Activated CD4-positive, alpha-beta T cell treated with anti-CD3 and anti-CD28 coated beads, Interleukin-10, Interleukin-2, amounts not matched to agents 100 ng/mL and 50 ng/mL, durations not matched to agents 16 hours and 8 hours (primary cell): ENCODE measurements at regions not wholly inside any gene's neighbourhood (a gene's known extent, or its start where the extent isn't known, plus 50 kb on each side); places are given as distances from the start of the nearest gene placed in this dataset.
"Not testable (repeated sequence)": the region's sequence is repeated elsewhere in the genome, so short reads cannot be mapped to it uniquely, and the experiment has no call there.

ENCODE experiments used
- DNase-seq: peaks from one replicate; pipeline ENCODE4 v3.0.0-alpha.2; 2020

DNA sequence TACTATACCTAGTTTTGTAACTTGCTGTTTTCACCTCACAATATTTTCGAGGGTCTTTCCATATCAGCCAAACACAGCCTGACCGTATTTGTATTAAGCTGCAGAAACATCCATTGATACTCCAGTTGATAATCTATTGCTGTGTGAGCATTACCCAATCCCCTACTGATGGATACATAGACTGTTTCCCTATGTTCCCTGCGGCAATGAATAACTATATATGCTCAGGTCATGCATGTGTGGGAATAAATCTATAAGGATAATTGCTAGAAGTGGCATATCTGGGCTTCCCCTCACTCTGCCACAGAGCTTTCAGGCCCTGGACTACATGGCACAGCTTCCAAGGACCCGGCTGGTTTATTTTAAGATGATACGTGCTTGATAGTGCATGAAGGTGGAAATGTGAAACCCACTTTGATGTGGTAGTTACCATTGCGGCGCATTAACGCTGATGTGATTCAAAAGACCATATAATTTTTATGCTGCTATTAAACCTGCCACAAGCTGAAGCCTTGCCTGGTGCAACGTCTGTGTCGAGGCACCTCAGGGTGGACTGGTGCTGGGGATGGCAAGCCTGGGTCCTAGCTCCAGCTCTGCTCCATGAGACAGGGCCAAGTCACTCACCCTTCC is 81.4 kb upstream of the KCNK12 start:
- no peak for DNase-seq

DNA sequence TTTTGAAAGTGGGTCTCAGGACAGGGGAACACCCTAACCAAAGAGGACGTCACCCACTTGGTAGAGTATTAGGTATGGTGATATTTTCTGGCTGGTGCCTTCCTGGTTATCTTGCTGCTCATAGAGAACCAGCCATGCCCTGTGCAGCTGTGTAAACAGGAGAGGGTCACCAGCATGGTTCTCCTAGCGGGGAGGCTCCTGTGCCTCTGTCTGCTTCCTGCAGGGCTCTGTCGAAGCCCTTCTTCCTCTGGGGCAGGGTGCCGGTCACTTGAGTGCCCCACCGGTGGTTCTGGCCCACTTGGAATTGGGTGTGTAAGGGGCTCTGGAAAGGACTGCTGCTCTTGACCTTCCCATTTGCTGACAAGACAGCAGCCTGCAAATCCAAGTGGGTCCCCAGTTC is 80.5 kb upstream of the KCNK12 start:
- DNase-seq, result no peak

DNA sequence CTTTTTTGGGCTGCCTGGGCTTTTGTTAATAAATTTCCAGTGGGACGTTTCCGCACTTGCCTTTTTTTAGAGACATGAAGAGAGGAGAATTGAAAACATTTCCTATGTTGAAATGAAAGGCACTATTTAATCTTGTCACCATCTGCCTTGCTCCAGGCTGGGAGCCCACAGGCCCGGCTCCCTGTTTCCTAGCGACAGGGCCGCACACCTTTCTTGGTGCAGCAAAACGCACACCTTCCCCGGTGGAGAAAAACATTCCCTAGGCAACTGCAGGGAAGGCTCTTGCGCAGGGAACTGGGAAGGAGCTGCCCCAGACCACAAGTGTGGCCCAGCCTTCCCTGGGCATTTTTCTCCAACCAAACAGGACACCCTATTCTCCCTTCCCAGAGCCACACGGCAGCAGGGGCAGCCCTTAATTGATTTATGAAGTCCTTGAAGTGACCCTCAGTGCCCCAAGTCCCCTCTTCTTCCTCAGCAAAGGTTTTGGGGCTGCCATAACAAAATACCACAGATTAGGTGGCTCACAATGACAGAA is 79.3 kb upstream of the KCNK12 start:
- no peak for DNase-seq

DNA sequence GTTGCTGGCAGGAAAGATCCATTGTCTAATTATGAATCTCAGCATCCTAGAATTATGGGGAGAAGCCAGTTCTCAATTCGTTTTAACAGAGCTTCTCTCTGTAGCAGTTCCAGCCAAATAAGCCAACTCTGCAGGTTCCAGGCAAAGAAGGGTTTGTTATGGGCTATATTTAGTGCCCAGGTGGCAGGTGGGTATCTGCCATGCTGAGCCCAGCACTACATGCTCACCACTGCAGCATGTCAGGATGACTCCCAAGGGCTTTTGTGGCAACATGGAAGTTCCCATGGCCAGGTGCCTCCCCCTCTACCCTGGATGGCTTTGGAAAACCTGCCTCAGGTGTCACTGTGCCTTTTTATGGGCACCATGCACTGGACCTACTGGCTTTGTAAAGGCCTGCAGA is 74.5 kb upstream of the KCNK12 start:
- no peak for DNase-seq

DNA sequence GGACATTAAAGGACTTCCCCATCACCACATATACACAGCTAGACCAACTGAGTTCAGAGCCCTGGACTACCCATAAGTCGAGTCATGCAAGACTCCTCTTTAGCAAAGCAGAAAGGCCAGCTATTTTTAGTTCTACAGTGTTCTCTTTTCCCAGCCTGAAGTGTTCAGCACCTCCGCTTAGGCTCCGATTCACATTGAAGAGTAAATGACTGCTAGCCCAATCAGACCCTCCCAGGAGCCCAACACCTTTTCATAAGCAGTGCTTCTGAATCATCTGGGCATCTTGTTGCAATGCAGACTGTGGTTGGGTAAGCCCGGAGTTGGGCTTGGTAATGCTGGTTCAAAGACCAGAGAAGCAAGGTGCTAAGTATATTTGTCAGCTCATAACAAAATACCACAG is 73.6 kb upstream of the KCNK12 start:
- no peak for DNase-seq

DNA sequence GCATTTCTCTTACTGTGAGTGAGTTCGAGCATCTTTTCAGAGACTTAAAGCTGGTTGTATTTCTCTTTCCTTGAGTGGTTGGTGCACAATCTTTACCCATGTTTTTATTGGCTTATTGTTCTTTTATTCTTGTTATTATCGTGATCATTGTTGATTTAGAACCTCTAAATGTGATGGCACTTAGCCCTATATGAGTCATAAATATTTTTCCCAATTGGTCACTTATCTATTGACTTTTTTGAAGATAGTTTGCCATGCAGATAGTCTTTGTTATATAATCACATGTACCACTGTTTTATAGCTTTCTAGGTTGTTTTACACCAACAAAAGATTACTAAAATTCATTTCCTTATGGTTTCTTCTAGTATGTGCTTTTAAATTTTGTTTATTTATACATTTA is 70.6 kb upstream of the KCNK12 start:
- no peak for DNase-seq

DNA sequence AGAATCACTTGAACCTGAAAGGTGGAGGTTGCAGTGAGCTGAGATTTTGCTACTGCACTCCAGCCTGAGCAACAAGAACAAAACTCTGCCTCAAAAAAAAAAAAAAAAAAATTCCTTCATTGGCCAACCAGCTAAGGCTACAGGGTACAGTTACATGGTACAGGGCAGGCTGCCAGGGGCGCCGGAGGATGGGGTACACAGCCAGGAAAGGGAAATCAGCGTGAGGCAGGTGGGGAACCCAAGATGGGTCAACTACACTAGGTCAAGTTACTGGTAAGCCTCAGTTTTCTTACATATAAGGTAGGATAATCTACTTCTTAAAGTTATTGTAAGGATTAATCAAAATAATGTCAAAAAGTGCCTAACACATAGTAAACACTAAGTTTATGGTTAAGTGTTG is 69.6 kb upstream of the KCNK12 start:
- DNase-seq, result no peak

DNA sequence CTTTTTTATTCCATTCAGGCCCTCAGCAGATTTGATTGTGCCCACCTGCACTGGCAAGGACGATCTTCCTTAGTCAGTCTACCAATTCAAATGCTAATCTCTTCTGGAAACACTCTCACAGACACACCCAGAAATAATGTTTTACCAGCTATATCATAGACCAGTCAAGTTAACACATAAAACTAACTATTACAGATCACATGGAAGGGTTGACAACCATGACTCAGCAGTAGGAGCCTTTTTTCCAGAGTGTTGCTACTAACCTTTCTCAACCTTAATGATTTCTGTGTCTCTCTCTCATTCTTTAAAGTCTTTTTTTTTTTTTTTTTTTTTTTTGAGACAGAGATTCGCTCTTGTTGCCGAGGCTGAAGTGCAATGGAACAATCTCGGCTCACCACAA is 68.7 kb upstream of the KCNK12 start:
- DNase-seq, result no peak

DNA sequence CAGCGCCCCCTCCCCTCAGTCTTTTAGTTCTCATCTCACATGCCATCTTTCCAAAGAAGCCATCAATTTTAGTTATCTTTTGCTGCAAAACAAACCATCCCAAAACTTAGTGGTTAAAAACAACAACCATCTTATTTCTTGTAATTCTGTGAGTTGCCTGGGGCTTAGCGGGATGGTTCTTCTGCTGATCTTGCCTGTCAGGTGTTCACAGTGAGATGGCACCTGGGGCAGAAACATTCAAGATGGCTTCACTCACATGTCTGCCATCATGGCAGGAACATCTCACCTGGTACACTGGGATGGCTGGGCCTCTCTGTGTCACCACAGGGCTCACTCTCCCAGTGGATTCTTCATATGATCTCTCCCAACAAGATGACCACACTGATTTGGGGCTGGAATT is 67.6 kb upstream of the KCNK12 start:
- DNase-seq, result no peak

DNA sequence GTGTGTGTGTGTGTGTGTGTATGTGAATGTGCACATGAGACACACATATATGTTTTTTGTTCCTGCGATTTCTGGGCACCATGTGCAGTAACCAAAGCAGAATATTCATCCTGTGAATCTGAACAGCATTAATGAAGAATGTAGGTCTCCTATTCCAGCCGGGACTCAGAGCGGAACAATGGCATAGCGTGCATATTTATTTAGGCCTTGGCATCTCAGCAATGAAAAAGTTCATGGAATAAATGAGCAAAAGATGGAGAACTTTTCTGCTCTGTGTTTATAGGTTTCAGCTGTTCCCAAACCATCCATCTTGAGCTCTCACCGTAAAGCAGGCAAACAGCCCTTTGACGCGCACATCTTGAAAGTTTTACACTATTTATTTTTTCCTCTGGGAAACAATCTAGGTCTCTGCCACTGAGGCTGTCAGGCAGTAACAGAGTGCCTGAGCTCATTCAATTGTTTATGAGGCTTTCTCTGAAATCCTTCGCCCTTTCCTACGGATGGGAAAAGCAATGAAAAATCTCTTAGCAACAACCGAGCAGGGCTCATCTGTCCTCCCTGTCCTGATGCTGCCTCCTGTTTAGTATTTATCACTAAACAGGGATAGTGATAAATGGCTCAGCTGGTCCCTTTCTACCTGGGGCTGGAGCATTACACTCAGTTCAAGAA is 65.9 kb upstream of the KCNK12 start:
- no peak for DNase-seq

DNA sequence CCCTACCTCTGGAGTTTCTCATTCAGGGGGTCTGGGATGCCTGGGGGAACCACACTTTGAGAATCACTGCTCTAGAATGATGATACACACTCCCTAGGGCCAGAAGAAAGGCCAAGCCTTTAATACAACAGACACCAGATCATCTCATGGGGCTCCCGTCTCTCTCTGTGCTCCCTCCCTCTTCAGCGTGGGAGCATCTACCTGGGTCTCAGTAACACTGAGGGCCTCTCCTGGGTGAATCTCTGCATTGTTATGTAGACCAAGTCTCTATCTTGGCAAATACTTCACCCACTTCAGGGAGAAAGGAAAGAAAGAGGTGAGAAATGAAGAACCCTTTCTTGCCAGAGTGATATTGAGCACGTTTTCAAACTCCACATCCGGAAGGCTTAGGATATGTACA is 65.4 kb upstream of the KCNK12 start:
- DNase-seq, result no peak

DNA sequence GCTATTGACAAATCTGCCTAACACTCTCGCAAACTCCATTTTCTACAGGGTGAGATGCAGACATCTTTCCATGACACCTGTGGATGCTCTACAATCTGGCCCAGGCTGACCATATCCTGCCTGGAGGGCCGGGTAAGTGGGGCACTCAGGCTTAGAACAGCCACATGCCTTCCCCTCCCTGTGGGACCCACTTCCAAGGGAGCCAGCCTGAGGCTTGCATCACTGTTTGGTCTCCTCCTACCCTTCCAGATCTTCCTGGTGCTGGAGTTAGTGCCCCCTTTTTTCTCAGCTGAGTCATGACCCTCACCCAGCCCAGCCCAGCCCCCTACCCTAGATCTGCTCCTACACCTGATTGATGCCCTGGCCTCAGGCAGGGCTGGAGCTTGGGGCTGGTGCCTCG is 62.0 kb upstream of the KCNK12 start:
- DNase-seq, result no peak

DNA sequence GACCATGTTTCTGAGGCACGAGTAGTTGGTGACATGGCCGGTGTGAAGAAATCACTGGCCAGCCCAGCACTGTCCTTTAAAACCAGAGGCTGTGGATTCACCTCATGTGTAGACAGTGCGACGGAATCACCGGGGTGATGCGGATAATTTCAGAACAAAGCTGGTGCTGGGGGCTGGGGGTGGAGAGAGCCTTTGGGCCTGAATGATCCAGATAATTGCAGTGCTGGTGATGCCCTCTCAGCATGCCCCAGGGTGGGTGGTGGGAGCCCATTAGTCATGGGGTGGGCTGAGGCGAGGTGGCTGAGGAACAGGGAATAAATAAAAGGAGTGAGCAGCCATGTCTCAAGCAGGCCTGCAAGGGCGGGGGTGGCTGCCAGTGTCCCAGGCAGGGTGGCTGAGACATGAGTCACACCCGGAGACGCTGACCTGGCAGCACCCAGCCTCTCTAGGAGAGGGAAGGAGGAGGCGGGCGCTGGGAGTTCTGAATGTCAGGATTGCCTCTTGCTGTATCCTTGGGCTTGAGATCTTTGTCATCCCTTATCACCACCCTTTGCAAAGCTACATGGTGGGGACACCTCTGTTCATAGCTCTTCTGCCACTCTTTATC is 61.1 kb upstream of the KCNK12 start:
- no peak for DNase-seq

DNA sequence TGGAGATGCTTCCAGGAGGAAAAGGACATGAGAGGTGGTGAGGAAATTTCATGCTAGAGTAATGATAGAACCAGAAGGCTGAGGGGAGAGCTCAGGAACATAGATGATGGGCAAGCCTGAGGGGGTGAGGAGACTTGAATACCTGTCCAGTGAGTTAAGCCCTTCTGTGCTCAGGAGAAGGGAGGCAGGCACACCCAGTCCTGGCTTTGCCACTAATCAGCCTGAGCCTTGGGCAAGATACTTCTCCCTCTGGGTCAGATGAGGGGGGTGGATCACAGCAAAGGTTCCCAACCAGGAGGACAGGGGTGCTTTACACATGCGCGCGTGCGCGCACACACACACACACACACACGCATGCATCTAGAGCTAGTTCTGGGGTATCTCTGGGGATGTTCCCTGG is 60.5 kb upstream of the KCNK12 start:
- DNase-seq, result no peak

DNA sequence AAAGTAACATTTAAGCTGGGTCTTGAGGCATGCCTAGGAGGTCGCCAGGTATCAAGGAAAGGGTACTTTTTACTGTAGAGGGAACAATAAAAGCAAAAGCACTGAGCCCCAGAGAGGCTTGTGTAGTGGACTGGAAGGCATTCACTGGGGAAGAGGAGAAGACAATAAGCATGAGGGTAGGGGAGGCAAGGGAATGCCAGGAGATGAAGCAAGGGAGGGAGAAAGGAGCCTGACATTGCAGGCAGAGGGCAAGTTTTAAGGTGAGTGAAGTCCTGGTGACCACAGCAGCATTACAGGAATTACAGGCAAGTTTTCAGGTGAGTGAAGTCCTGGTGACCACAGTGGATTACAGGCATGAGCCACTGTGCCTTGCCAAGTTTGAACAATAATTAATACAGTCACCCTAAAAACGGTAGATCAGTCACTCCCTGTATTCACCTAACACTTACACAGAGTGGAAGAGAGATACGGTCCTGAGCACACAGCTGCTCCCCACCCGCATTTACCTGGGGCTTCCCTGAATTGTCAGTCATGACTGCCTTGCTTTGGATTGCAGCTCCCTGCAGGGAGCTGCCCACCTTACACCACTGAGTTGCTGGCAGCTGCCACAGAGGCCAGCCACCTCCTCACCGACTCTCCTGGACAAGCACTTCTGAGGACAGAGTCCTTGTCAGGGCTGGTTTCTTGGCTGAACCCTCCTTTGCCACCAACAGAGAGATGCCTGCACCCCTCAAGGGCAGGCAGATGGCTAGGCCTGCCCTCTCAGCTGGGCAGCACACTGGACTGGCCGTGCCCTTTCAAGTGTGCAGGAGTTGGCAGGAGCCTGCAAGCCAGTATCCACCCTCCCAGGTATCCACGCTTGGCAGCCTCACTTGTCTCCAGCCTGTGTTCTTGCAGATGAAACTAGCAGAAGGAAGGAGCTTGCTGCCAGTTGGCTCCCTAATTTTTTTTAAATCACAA is 59.0 kb upstream of the KCNK12 start:
- DNase-seq, result no peak

DNA sequence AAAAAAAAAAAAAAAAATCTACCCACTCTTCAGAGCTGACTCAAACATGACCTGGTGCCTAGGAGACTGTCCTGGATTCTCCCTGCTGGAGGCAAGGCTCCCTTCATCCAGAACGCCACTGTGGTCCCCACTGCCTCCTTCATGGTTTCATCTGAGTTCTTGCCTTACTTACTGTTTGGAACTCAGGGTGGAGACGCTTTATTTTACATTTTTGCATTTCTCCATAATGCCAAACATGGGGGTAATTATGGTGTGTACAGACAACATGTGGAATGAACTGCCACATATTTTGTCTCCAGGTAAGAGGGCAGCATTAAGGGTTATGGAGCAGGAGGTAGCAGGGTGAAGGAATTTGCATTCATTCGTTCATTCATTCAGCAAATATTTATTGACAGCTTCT is 58.1 kb upstream of the KCNK12 start:
- DNase-seq, result no peak

DNA sequence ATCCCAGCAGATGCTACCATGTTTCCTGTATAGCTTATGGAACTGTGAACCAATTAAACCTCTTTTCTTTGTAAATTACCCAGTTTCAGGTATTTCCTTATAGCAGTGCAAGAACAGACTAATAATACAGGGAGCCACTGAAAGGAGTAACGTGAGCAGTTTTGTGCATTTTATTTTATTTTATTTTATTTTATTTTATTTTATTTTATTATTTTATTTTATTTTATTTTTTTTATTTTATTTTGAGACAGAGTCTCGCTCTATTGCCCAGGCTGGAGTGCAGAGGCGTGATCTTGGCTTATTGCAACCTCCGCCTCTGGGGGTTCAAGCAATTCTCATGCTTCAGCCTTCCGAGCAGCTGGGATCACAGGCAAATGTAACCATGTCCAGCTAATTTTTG is 55.9 kb upstream of the KCNK12 start:
- DNase-seq, result no peak

DNA sequence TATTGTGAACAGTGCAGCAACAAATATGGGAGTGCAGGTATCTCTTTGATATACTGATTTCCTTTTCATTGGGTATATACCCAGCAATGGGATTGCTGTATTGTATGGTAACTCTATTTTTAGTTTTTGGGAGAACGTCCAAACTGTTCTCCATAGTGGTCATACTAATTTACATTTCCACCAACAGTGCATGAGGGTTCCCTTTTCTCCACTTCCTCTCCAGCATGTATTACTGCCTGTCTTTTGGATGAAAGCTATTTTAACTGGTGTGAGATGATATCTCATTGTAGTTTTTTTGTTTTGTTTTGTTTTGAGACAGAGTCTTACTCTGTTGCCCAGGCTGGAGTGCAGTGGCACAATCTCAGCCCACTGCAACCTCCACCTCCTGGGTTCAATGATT is 52.4 kb upstream of the KCNK12 start:
- not testable (repeated sequence) for DNase-seq

DNA sequence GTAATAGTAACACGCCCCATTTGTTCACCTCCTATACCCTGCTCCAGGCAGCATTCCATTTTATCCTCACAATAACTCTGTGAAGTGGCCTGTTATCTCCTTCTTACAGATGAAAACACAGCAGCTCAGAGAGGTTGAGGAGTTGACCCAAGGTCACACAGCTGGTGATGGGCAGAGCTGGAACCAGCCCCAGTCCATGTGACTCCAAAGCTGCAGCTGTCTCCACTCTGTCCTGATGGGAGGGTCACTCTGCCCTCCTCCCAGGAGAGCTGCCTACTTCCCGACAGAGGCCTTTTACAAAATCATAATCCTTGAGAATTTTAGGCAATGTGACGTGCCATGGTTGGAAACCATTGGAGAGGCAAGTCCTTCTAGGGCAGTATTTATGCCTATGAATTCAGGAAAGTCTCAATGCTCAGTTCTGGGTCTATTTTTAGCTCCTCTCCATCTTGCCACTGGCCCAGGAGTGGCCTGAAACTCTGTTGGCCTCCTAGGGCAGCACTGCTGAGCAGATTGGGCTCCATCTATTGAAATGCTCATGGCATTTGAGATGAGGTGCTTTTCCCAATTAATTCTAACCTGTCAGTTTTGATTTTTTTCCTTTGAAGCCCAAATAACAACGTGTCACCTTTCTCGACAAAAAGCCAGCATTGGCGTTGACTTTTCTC is 50.1 kb upstream of the KCNK12 start:
- DNase-seq, result no peak
